IPS DF 4.7 (cell line): ENCODE measurements at regions not wholly inside any gene's neighbourhood (a gene's known extent, or its start where the extent isn't known, plus 50 kb on each side); places are given as distances from the start of the nearest gene placed in this dataset.

Experiments used
- DNase-seq: peaks from one replicate; pipeline ENCODE4 v3.0.0-alpha.2; 2013; ENCODE audit warnings: low spot score; ENCODE audit errors: extremely low read depth

DNA sequence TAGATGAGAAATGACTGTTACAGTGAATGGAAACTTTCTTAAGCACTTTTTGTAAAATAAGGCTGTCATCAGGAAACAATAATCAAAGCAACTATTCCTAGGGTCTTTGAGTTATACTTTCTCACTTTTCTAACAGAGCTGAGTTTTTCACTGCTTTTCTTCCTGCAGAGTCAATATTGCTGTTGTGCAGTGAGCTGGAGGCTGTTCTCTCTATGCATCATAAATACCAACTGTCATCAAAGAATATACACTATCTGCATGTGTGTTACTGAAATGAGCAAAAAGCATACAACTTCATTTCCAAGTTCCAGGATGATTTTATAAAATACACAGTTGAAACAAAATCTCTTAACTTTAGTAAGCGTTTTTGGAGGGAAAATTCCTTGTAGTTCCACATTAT, 110.4 kb upstream of the CPSF6 start:
- DNase-seq, result no peak

DNA sequence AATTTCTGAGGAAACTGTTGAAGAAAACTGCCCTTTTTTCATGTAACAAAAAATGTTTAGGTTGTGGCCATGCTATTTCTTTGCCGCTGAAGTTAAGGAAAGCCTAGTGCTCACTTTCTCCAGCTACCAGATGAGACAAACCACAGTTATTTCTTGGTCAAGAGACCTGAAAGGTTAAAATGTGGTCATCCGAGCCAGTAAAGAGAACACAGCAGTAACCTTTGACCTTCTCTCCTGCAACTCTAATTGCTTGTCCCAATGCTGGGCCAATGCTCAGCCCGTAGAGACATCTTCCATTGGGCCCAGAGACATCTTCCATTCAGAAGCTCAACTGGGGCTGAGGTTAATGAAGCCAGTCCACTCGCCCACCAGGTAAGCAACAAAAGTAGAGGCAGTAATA, 109.8 kb upstream of the CPSF6 start:
- no peak for DNase-seq

DNA sequence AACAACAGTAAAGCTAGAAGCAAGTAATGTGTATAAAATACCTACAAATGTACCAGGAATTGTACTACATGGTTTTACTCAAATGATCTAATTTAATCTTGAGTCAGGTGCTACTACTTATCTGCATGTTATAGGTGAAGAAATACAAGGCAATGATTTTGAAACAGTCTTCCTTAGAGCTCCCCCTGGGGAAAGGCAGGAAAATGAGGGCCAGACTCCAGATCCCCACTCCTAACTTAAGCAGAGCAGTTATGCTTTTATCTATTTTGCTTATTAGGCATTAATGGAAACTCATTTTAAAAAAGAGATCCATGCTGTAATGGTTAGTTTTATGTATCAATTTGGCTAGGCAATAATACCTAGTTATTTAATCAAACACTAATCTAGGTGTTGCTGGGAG, 109.3 kb upstream of the CPSF6 start:
- DNase-seq, result no peak

DNA sequence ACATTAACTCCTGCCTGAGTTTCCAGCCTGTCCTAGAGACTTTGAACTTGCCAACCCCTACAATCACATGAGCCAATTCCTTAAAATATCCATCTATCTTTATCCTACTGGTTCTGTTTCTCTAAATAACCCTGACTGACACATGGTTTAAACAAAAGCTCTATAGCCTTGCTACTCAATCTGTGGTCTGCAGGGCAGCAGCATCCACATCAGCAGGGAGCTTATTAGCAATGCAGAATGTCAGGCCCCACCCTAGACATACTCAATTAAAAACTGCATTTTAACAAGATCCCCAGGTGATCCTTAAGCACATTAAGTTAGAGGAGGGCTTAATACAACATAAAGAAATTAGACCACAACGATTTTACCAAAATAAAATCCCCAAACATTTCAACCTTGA, 108.3 kb upstream of the CPSF6 start:
- DNase-seq, result no peak

DNA sequence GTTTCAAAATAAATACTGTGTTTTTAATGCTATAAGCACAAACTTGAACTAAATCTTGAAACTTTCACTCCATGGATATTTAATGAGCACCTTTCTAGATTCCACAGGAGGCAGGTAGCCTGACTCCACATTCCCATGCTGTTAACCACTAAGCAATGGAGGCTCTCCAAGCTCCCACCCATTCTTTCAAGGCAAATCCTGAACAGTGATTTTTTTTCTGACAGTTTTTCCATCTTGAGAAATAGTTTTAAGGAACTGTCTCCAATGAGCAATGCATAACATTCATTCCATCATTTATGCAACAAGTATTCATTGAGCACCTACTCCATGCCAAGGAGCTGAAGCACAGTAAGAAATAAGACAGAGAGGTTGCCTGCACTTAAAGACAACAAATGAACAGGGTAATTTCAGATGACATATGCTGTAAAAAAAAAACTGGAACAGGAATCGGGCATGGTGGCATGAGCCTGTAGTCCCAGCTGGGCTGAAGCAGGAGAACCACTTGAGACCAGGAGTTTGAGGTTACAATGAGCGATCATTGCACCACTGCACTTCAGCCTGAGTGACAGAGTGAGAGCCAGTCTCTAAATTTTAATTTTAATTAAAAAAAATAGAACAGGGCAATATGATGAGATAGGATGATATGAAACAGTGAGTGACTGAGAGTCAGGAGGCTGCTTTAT, 102.3 kb upstream of the CPSF6 start:
- DNase-seq, result no peak

DNA sequence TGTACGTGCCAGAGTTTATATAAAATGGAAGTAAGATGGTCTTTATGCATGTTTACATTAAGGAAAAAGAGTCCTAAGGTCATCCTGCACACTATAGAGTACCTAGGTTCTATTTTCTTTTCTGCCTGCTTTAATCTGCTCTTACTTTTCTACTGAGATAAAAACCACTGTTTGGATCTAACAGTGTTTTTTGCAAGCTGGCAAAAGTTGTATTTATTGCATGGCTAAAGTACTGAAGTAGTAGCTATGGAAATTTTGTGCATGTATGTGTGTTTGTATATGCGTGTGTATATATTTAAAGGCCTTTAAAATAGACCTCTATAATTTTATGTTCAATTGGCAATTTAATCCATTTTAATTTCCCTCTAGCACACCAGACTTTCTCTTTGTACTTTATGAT, 98.3 kb upstream of the CPSF6 start:
- no peak for DNase-seq

DNA sequence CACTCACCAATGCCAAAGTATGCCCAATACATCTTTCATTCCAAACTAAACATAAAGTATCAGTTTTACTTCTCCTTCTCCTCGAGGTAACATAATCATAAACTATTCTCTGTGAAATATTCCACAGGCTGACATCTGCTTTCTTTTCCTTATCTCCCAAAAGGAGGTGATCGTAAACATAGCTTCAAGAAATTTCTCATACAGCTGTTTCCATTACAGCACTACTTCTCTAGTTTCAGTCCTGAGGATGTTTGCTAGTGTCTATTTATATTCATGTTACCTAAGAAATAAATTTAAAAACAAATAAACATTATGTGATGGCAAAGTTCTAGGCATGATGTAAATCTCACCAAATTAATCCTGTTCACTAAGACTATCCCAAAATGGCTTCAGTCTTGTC, 90.1 kb upstream of the CPSF6 start:
- DNase-seq, result no peak

DNA sequence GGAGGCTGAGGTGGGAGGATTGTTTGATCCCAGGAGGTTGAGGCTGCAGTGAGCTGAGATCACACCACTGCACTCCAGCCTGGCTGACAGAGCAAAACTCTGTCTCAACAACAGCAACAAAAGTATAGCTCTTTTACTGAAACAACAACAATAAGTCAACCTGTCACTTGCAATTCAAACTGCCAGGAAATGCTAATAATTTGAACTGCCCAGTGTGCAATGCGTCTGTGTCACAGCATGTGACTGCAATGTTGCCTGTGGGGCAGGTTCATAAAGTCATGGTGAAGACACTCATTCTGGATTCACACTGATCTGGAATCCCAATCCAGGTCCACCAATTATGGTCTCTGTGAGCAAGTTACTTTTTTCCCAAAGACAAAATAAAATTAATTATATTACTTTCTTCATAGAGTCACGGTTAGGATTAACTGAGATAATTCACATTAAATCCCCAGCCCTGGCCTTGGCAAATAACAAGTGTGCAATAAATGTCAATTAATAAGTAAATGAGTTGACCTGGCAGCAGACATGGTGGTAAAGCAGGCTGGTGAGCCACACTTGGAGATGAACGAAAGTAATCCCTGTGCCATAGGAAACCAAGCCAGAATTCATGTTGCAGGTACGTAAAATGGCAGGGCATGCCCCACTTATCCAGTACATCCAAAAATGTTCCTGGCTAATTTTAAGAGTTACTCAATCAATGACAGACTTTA, 89.1 kb upstream of the CPSF6 start:
- no peak for DNase-seq

DNA sequence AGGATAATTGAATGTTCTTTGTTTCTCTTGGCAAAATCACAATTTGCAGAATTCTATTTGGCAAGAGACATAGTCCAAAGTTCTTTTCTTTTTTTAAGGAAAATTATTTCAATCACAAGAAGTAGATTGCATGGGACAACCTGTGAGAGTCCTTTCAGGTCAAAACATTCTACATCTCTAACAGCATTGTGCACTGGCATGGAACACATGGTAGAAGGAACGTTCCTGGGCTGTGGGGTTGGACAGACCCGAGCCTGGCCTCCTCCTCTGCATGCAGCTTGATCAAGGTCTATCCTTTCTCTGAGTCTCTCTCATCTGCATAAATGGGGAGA, 88.6 kb upstream of the CPSF6 start:
- DNase-seq, result no peak

DNA sequence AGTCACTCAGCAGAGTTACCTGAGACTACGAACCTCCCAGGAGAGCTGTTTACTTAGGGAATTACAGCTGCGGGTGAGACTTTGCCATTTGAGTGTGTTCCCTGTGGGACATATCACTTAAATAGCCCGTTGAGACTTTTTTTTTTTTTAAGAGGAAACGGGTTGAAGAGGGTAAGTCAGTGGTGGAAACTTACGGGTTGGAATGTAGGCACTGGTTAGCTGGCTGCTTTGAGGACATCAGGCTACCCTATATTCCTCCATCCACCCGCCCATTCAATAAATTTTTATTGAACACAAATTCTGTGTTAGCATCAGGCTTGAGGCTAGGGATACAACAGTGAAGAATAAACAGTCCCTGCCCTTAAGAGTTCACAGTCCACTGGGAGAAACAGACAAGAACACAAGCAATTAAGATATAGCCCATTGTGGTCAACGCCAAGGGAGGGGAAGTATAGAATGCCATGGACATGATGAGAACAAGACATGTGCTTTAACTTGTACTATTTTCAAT, 88.1 kb upstream of the CPSF6 start:
- no peak for DNase-seq

DNA sequence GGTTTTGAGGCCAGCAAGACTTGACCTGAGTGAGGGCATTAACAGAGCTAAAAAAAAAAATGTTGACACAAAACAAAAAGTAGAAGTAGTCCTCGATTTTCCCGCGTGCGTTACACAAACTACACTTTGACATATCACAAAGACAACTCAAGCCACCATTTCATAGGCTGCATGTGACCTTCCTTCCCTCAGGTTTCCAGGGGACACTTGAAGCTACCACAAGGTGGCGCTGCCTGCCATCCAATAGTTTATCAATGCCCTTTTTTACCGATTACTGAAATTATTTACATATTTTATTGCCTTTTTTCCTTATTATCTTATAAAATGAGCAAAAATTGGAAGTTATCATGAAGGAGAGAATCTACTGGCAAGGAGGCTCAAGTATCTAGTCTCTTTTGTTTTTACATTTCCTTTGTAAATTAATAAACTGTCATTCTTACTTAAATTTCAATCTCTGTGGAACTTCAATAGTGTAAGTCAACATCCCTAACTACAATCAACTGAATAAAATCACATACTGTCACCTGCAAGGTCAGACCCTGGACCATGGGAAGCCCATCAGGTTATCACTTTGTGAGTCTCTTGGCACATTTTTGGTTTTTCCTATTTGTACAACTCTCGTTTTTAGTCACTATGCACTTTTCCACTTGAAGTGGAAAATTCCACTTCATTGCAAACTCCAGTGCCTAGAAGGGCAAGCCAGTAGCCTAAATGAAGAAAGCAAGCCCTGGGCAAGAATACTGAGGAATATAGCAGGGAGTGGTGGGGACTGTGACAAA, 84.6 kb upstream of the CPSF6 start:
- peak; percentile 38 for DNase-seq

DNA sequence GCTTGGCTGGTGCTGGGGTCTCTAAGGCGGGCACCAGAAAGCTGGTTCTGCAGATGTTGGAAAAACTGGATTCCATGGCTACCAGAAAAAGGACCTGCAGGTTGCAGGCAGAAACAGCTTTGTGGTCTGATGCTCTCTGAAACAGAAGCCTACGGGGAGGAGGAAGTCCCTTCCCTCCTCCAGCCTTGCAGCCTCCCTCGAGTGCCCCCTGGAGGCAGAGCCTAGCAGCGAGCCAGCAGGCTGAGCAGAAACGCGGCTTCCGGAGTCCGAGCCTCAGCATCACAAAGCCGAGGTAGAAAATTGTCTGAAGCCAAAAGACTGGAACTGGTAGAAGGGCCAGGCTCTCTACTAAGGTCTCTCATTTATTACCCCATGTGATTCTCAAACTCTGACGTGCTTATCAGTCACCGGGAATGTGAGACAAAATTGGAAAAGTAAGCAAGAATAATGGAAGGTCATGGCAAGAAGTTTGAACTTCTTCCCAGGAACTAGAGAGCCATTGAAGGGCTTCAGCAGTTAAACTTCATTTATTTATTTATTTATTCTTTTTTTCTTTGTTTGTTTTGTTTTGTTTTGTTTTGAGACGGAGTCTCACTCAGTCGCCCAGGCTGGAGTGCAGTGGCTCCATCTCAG, 82.2 kb upstream of the CPSF6 start:
- peak; percentile 86 for DNase-seq

DNA sequence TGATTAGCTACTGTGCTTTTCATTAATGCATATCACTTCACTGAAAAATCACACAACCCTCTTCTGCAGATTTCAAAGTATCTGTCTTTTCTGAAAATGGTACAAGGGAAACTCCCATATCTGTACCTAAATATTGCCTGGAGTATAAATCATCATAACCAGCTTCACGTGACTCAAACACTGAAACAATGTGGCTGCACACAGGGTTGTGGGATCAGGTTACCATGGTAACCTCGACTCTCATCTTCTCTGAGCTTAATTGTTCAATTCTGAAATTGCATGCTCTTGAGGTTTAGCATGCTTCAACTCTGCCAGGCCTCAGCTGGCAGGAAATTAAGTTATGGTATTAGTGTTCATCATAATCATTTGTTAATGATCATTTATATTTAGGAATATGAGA, 77.5 kb upstream of the CPSF6 start:
- DNase-seq, result no peak

DNA sequence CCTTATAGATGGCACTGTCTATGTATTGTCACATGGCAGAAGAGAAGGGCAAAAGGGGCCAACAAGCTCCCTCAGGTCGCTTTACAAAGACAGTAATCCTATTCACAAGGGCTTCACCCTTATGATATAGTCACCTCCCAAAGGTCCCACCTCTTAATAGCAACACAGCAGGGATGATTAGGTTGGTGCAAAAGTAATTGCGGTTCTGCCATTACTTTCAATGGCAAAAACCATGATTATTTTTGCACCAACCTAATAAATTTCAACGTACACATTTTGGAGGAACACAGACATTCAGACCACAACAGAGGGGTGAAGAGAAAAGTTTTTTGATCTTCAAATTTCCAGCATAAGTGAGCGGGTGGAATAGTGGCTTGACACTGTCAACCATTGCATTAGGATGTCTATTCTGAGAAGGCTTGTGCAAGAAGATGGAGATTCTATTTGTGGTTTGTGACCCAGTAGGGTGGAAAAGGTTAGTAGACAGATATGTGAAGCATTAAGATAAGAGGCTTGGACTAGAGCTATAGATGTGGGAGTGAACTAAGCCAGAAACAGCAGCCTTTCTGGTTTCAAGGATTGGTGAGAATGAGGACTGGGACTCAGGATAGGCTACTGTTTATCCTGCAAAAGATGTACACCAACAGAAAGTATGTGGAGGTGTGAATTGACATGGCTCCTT, 75.5 kb upstream of the CPSF6 start:
- no peak for DNase-seq

DNA sequence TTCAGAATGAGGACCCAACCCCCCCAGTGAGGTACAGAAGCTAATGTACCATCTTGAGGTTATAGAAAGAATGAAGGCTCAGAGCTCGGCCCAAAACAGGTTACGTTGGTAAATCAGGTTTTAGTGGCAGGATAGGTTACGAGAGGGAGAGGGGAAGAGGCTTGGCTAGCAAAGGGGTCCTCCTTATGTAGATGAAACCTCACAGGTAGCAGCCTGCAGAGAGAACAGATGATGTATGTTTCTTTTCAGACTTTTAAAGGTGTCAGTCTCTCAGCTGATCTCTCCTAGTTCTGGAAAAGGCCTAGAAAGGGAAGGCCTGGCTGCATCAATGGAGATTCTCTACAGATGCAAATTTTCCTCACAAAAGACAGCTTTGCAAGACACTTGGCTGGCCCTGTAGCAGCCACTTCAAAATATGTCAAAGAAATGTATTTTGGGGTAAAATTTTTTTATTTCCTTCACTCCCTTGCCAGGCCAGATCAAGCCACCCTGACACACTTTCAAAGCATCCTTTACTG, 71.7 kb upstream of the CPSF6 start:
- DNase-seq, result no peak

DNA sequence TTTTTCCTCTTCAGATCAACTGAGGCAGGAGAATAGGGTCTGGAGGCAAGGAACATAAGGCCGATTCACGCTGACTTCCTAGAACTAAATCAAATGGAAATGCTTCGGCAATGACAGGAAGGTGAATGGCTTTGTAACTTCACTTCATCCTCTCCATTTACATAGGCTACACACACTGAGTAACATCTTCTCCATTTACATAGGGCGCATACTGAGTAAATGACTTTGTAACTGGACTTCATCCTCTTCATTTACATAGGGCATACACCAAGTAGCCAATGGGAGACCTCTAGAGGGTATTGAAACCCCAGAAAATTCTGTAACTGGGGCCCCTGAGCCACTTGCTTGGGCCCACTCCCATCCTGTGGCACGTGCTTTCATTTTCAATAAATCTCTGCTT, 71.0 kb upstream of the CPSF6 start:
- no peak for DNase-seq

DNA sequence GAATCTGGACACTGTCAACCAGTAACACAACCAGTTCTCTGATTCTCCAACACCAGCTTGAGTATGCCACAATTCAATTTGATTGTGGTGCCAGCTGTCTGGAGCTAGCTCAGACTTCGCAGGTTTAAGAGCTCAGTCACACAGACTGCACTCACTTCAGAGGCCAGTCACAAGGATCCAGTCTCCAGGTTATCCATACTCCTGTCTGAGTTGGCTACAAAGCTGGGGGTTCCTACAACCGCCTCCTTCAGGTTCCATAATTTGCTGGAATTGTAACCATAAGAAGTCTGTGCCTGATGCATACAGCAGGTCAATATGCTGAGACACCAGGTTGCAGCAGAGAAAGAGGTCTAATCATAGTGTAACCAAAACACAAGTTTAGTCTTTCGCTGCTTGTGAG, 70.5 kb upstream of the CPSF6 start:
- no peak for DNase-seq

DNA sequence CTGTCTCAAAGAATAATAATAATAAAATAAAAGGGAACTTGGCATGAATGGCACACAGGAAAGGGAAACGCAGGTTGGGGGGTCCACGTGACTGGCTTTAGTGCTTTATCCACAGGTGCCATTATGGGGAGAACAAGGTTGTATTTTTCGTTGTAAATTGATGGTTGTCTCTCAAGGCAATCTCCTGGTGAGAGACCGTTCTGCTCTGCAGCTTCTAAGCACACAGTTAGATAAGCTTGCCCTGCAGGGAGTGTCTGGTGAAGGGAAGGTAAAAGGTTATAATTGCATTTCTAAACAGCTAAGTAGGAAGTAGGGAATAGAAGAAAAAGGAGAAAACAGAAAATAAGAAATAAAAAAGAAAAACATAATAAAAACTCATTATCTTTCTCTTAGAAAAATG, 69.1 kb upstream of the CPSF6 start:
- no peak for DNase-seq

DNA sequence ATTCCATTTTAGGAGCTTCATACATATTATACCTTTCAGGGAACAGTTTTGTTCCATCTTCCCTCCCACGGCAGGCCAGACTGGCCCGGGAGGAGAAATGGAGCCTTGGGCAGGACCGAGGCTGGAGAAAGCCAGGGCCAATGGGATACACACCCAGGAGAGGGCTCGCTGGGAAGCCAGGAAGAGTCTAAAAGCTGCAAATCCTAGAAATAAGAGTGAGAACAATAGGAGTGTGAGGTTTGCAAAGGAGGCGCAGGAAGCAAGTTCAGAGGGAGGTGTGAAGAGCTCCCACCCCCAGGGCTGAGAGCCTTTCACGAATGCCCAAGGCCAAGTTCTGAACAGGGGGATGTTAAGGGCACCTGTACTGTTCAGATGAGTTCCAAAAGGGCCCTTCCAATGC, 67.5 kb upstream of the CPSF6 start:
- no peak for DNase-seq

DNA sequence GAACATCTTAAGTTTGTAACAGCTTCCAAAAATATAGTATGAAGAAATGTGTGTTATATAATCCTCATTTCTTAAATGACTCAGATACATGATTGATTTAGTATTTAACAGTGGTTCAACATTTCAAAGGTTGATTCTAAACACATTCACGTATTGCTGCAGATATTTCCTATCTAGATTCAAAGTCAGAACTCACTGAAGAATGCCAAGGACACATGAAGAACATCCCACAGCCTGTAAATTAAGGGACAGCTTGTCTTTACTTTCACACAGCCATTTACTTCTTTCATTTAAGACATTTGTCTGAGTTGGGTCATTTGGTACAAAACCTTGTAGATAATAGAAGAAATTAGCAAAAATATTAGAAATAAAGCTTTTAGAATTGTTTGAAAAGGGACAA, 66.9 kb upstream of the CPSF6 start:
- DNase-seq, result no peak

DNA sequence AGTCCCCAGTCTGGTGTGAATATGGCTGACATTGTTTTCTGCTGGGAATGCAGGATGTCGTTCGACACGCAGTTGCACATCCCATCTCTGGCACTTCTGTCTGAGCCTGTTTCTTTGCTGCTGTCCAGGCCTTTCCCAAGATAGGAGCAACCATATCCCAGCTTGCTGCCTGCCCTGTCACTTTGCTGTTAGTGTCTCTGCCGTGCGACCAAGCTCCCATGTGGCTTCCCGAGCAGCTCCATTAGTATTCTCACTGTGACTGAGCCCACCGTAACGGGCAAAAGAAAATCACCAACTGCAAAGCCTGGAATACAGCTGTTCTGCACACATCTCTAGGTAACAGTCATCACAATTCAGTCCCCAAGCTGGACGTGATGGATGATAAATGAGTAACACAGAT, 66.0 kb upstream of the CPSF6 start:
- DNase-seq, result no peak
